GOT3 (cell line): ENCODE measurements at regions not wholly inside any gene's neighbourhood (a gene's known extent, or its start where the extent isn't known, plus 50 kb on each side); places are given as distances from the start of the nearest gene placed in this dataset.

Experiments
- DNase-seq: peaks from one replicate; lab custom pipeline; 2025; ENCODE audit warnings: mixed read lengths; lab: John Stamatoyannopoulos, UW

- no peak for DNase-seq
Observed at GRCh38 chr3:44055951-44056350, 185.7 kb upstream of the TOPAZ1 start.

GRCh38 chr3:44056446-44057240 is 185.0 kb upstream of the TOPAZ1 start:
- no peak for DNase-seq

GRCh38 chr3:44058022-44058867 is 183.4 kb upstream of the TOPAZ1 start:
- peak; percentile 5 for DNase-seq

GRCh38 chr3:44058868-44059203 is 182.8 kb upstream of the TOPAZ1 start:
- DNase-seq = no peak

GRCh38 chr3:44060164-44060563 is 181.5 kb upstream of the TOPAZ1 start:
- DNase-seq = no peak

- no peak for DNase-seq
Observed at GRCh38 chr3:44061268-44061667, 180.4 kb upstream of the TOPAZ1 start.

GRCh38 chr3:44061961-44062360 is 179.7 kb upstream of the TOPAZ1 start:
- no peak for DNase-seq

GRCh38 chr3:44065311-44066094 is 176.2 kb upstream of the TOPAZ1 start:
- no peak for DNase-seq

- DNase-seq = no peak
Observed at GRCh38 chr3:44066806-44067205, 174.9 kb upstream of the TOPAZ1 start.

GRCh38 chr3:44067431-44067830 is 174.3 kb upstream of the TOPAZ1 start:
- DNase-seq = no peak

- DNase-seq = no peak
Observed at GRCh38 chr3:44068753-44069152, 172.9 kb upstream of the TOPAZ1 start.

- no peak for DNase-seq
Observed at GRCh38 chr3:44069276-44069675, 172.4 kb upstream of the TOPAZ1 start.

- no peak for DNase-seq
Observed at GRCh38 chr3:44070841-44071546, 170.7 kb upstream of the TOPAZ1 start.

GRCh38 chr3:44072601-44073540 is 168.8 kb upstream of the TOPAZ1 start:
- DNase-seq = no peak

- DNase-seq = no peak
Observed at GRCh38 chr3:44074181-44074580, 167.5 kb upstream of the TOPAZ1 start.

GRCh38 chr3:44076221-44076829 is 165.4 kb upstream of the TOPAZ1 start:
- DNase-seq = no peak

- no peak for DNase-seq
Observed at GRCh38 chr3:44077267-44077666, 164.4 kb upstream of the TOPAZ1 start.

- DNase-seq = no peak
Observed at GRCh38 chr3:44078863-44079262, 162.8 kb upstream of the TOPAZ1 start.

GRCh38 chr3:44079916-44080315 is 161.8 kb upstream of the TOPAZ1 start:
- DNase-seq = no peak

- DNase-seq = no peak
Observed at GRCh38 chr3:44080474-44081072, 161.1 kb upstream of the TOPAZ1 start.
